Endothelial cell of umbilical vein (primary cell): ENCODE measurements at regions not wholly inside any gene's neighbourhood (a gene's known extent, or its start where the extent isn't known, plus 50 kb on each side); places are given as distances from the start of the nearest gene placed in this dataset.

ENCODE experiments used
- BruUV-seq: library from RNA; stranded (reverse); fragments of 400-500 nt; replicated peaks from 2 replicates; lab custom pipeline; 2021; lab: Mats Ljungman, UMichigan
- CTCF ChIA-PET: fragments of 300-600, 350-600 bp; sonication (Branson Sonifier 250); formaldehyde crosslinking; loops from one replicate; lab custom pipeline; 2021; ENCODE audit warnings: antibody characterized with exemption, inconsistent platforms; lab: Charles Lee
- POLR2A ChIA-PET: fragments of 300-600, 350-600 bp; sonication (Branson Sonifier 250); formaldehyde crosslinking; loops from one replicate; lab custom pipeline; 2021; ENCODE audit warnings: antibody characterized with exemption, inconsistent platforms; lab: Charles Lee
- DNase-seq: peaks from one replicate; pipeline ENCODE4 v3.0.0-alpha.2; 2011; ENCODE audit warnings: low read depth, low spot score
- FAIRE-seq: peaks from 2 replicates; lab custom pipeline; 2011; peaks lifted over from hg19 to GRCh38; lab: Jason Lieb, UNC
- H2AFZ ChIP-seq: 2 replicates; pipeline ENCODE4 v1.6.0; 2012; ENCODE audit warnings: low read depth, low read length, control low read depth, inconsistent platforms
- H3K27ac ChIP-seq: 2 replicates; pipeline ENCODE4 v1.5.1; 2011; ENCODE audit warnings: low read depth, mild to moderate bottlenecking, control low read depth, low read length, moderate library complexity; ENCODE audit not compliant: insufficient read depth
- H3K27me3 ChIP-seq, 2 experiments: 2 replicates each; pipeline versions ENCODE4 v1.6.0 to v1.6.1; 2011; ENCODE audit warnings: low read length in 2 of 2, mixed read lengths in 1 of 2; ENCODE audit not compliant: control insufficient read depth in 2 of 2, insufficient read depth in 2 of 2
- H3K36me3 ChIP-seq, 2 experiments: 2 replicates in 1 of 2; 3 replicates in 1 of 2; pipeline ENCODE4 v1.5.1; 2011; ENCODE audit warnings: low read length in 2 of 2, mild to moderate bottlenecking in 1 of 2, moderate library complexity in 1 of 2; ENCODE audit not compliant: control insufficient read depth in 2 of 2, insufficient read depth in 2 of 2; ENCODE audit errors: extremely low read depth in 1 of 2
- H3K4me1 ChIP-seq: 3 replicates; pipeline ENCODE4 v1.5.1; 2011; ENCODE audit warnings: mild to moderate bottlenecking, low read length; ENCODE audit not compliant: control insufficient read depth, insufficient read depth; ENCODE audit errors: extremely low read depth
- H3K4me2 ChIP-seq: 2 replicates; pipeline ENCODE4 v1.6.1; 2011; ENCODE audit warnings: low read length, control low read depth, mixed read lengths; ENCODE audit not compliant: insufficient read depth
- H3K4me3 ChIP-seq, 3 experiments: fragments of 200-600 bp in 1 of 3; sonication (generic), shearing (Covaris generic) in 1 of 3; replicated peaks in 1 of 3; 2 replicates each; pipeline ENCODE4 v1.5.1; 2011 to 2016; ENCODE audit warnings: control low read depth in 3 of 3, low read length in 3 of 3, mild to moderate bottlenecking in 2 of 3, inconsistent platforms in 1 of 3, low read depth in 1 of 3, moderate library complexity in 1 of 3; ENCODE audit not compliant: insufficient read depth in 1 of 3
- H3K79me2 ChIP-seq: 2 replicates; pipeline ENCODE4 v1.6.0; 2012; ENCODE audit warnings: low read length, inconsistent platforms; ENCODE audit not compliant: control insufficient read depth, insufficient read depth
- H3K9ac ChIP-seq: replicated peaks from 2 replicates; pipeline ENCODE3; 2011; ENCODE audit warnings: low read length, control low read depth; ENCODE audit not compliant: insufficient read depth; ENCODE audit errors: extremely low read depth
- H3K9me1 ChIP-seq: replicated peaks from 3 replicates; pipeline ENCODE4 v1.6.0; 2011; ENCODE audit warnings: mild to moderate bottlenecking, low read length; ENCODE audit not compliant: control insufficient read depth, insufficient read depth; ENCODE audit errors: extremely low read depth
- H3K9me3 ChIP-seq: replicated peaks from 2 replicates; pipeline ENCODE4 v1.5.1; 2012; ENCODE audit warnings: low read length, inconsistent platforms; ENCODE audit not compliant: control insufficient read depth, insufficient read depth
- H4K20me1 ChIP-seq: replicated peaks from 2 replicates; pipeline ENCODE3; 2011; ENCODE audit warnings: mild to moderate bottlenecking, low read length; ENCODE audit not compliant: control insufficient read depth, insufficient read depth; ENCODE audit errors: extremely low read depth
- CTCF ChIP-seq, 2 donors: IDR thresholded peaks; 1 replicate in 1 of 2; 2 replicates in 1 of 2; pipeline ENCODE4 v1.5.1; 2011; ENCODE audit warnings: low read length in 2 of 2, mild to moderate bottlenecking in 2 of 2, moderate library complexity in 2 of 2, control low read depth in 1 of 2, inconsistent platforms in 1 of 2, low read depth in 1 of 2; ENCODE audit not compliant: insufficient read depth in 1 of 2; ENCODE audit errors: extremely low read depth in 1 of 2
- EZH2 ChIP-seq: IDR thresholded peaks from 2 replicates; pipeline ENCODE4 v1.6.1; 2012; ENCODE audit warnings: borderline replicate concordance, low read depth, mild to moderate bottlenecking, moderate library complexity, low read length, inconsistent platforms; ENCODE audit not compliant: severe bottlenecking
- FOS ChIP-seq: IDR thresholded peaks from 2 replicates; pipeline ENCODE4 v1.6.1; 2011; ENCODE audit warnings: mild to moderate bottlenecking, low read length, moderate library complexity, borderline replicate concordance; ENCODE audit not compliant: insufficient read depth
- GATA2 ChIP-seq: IDR thresholded peaks from 2 replicates; pipeline ENCODE4 v1.7.0; 2011; ENCODE audit warnings: low read depth, mild to moderate bottlenecking, moderate library complexity, mixed read lengths, low read length; ENCODE audit not compliant: insufficient read length, insufficient read depth
- JUN ChIP-seq: IDR thresholded peaks from 2 replicates; pipeline ENCODE4 v1.6.1; 2011; ENCODE audit warnings: borderline replicate concordance, low read depth; ENCODE audit not compliant: insufficient read length, insufficient read depth
- MAX ChIP-seq: IDR thresholded peaks from 2 replicates; pipeline ENCODE4 v1.6.1; 2011; ENCODE audit not compliant: insufficient read depth, insufficient read length
- MYC ChIP-seq: IDR thresholded peaks from one replicate; pipeline ENCODE4 v1.6.1; 2011; ENCODE audit warnings: mild to moderate bottlenecking, low read depth, low read length
- POLR2A ChIP-seq: IDR thresholded peaks from 2 replicates; pipeline ENCODE4 v1.6.1; 2012; ENCODE audit warnings: low read depth, mild to moderate bottlenecking, control low read depth, low read length
- POLR2AphosphoS5 ChIP-seq: IDR thresholded peaks from 2 replicates; pipeline ENCODE4 v1.6.1; 2012; ENCODE audit warnings: low read depth, mild to moderate bottlenecking, control low read depth, low read length, moderate library complexity; ENCODE audit not compliant: insufficient read depth
- dilution Hi-C: fragments of 300-500 bp; cut with MboI; formaldehyde crosslinking; loops from one replicate; pipeline ENCODE4 v1.15.0; 2019; ENCODE audit warnings: low sequenced_read_pairs; ENCODE audit not compliant: extremely low pct_ligation_motif_present
- intact Hi-C: fragments of 100-400 bp; cut with micrococcal nuclease; formaldehyde crosslinking; loops from one replicate; pipeline ENCODE4 v1.10.0; 2022

- Histone ChIP-seq H3K9me3 (no peaks in the 10 kb centered on the region), H3K9me1 (no peaks in the 10 kb centered on the region), H4K20me1 (no peaks in the 10 kb centered on the region), H3K4me1 (peaks cover 4% of the 10 kb centered on the region), H3K9ac (no peak overlapping the region), H3K4me2 (no peak overlapping the region), H3K79me2 (no peaks in the 10 kb centered on the region), H3K27me3 (no peaks in the 10 kb centered on the region), H3K27ac (no peak overlapping the region), H3K4me3 (no peak overlapping the region), H2AFZ (no peak overlapping the region), H3K36me3 (no peaks in the 10 kb centered on the region)
- ChIA-PET POLR2A (no interaction called here), CTCF (no interaction called here)
- dilution Hi-C loops (no loop called here), intact Hi-C loops (no loop called here)
- FAIRE-seq (no peak), DNase-seq (no peak)
- TF ChIP-seq POLR2AphosphoS5 (no peak), FOS (no peak), EZH2 (no peak), POLR2A (no peak), GATA2 (no peak), MYC (no peak), CTCF (IDR thresholded peaks at IDR 0.05; ENCODE audit: extremely low read depth in 1 of 2, insufficient read depth in 1 of 2, low read depth in 1 of 2, low read length in 2 of 2) (no peak), MAX (no peak), JUN (no peak)
- no TSS peak for BruUV-seq
Measured at GRCh38 chr10:78250313-78251015, 216.8 kb downstream of the RPS24 start.
